IPS-18c (cell line): ENCODE measurements at regions not wholly inside any gene's neighbourhood (a gene's known extent, or its start where the extent isn't known, plus 50 kb on each side); places are given as distances from the start of the nearest gene placed in this dataset.

Source experiments
- H3K4me3 ChIP-seq: 2 replicates; pipeline ENCODE4 v1.7.0; 2013; ENCODE audit warnings: low read depth, mild to moderate bottlenecking, low read length, moderate library complexity; ENCODE audit not compliant: insufficient read depth
- H3K9me3 ChIP-seq: one replicate; pipeline ENCODE4 v1.6.1; 2013; ENCODE audit warnings: mild to moderate bottlenecking, low read length, moderate library complexity; ENCODE audit not compliant: control insufficient read depth, insufficient read depth

DNA sequence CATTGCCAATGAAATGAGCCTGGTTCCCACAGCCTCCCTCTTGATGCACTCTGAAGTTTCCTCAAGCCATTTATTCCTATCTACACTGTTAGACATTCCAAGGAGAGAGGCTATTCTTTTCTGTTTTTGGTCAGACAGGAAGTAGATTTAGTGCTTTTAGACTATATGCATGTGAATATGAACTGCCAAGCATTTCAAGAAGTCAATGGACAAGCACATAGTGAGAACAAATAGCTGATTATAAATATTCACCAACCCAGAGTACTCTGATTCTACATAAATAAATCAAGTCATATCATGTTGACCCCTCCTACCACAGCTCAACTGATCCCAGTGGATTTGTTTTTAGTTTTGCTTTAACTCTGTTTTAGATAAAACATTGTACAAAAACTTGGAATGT, 412.5 kb upstream of the RARB start:
- H3K9me3 ChIP-seq, result no peaks in the 10 kb centered on the region
- no peak overlapping the region for H3K4me3 ChIP-seq

DNA sequence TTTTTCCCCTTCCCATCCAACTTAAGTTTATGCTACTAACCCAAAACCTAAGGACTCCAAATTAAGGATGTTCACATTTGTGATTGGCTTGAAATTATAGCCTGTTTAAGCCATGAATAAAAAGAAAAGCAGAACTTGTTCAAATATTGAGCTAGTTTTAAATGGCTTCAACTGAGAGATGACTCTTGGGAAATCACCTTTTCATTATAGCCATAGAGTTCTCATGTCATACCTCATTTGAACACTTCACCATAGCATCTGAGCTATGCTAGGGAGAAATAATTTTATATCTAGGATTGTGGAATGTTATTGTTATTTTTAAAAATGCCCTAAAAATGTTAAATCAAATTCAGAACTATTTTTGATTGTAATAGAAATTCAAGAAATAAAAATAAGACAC, 409.2 kb upstream of the RARB start:
- Histone ChIP-seq H3K9me3 (no peaks in the 10 kb centered on the region), H3K4me3 (no peak overlapping the region)

DNA sequence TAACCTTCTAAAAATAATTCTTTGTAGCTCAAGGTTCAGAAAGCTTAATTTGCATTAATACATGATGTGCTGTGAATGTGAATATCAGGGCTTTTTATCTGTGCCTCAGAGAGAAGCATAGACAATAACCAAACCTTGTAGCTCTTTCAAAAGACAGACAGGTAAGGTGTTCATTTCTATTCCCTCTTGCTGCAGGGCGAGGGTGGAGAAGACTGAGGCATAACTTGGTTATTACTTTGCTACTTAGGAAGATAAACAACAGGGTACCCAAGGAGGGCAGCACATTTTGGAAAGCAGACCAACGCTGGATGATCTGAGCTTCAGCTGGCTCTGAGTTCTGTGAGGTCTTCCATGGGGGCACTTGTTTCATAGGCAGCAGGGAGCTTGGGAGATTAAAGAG, 408.6 kb upstream of the RARB start:
- Histone ChIP-seq H3K4me3 (no peak overlapping the region), H3K9me3 (no peaks in the 10 kb centered on the region)

DNA sequence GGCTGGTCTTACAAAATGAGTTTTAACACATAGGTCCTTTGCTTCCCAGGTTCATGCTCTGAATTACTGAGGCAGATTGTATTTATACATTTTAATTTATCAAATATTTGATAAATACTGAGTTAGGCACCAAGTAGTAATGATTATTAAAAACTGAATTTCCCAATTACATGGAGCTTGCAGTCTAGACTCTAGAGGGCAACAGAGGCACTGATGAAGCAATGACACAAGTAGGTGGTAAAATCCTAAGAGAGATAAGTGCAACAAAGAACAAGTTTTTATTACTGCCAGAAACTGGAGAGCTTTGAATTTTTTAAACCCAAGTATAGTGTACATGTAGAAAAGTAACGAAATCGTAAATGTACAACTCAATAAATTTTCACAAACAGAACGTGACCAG, 406.2 kb upstream of the RARB start:
- Histone ChIP-seq H3K9me3 (no peaks in the 10 kb centered on the region), H3K4me3 (no peak overlapping the region)

DNA sequence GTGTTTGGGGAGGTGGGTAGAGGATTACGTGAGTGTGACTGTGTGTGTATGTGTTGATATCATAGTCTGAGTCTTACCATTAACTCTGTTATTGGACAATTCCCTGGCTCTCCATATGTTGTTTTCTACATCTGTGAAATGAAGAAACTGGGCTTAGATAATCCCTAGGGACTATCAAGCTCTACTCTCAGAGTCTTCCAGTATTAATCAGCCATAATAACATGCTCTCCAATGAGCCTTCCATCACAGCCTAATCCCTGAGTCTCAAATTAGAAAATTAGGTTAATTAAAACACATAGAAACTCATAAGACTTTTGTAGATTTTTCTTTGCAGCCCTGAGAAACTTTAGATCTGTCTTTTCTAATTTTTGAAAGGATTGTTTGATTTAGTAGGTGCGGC, 404.2 kb upstream of the RARB start:
- H3K4me3 ChIP-seq, result no peak overlapping the region
- no peaks in the 10 kb centered on the region for H3K9me3 ChIP-seq

DNA sequence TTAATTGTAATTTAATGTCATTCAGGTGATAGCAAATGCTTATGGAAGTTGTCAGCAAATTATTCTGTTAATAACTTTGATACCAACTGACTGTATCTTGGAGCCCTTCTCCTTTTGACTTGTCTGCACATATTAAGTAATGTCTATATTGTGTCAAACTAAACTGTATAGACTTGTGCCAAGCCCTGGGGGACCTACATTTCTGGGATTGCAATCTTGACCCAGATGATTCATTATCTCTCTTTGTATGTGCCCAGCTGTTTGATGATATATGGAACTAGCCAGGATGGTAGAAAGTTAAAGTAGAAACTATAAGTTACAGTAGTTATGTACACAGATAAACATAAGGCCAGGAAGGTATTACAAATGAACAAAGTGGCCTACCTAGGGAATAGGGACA, 402.8 kb upstream of the RARB start:
- no peaks in the 10 kb centered on the region for H3K9me3 ChIP-seq
- no peak overlapping the region for H3K4me3 ChIP-seq

DNA sequence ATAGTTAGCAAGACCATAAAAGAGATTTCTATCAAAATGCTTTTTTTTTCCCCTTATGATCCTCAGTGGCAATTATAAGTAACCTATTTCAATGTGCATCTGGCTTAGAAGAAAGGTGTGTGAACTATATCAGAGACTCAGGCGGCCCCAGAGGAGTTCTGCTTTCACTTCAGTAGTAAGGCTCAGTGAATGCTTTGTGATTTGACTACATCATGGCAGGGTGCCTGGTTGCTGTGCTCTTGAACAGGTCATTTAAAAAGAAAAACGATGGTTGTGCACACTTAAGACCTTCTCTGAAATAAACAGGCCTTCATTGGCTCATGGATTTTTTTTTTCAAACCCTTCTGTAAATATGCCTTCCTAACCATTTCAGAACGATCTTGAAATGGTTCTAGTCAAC, 400.4 kb upstream of the RARB start:
- Histone ChIP-seq H3K9me3 (no peaks in the 10 kb centered on the region), H3K4me3 (no peak overlapping the region)

DNA sequence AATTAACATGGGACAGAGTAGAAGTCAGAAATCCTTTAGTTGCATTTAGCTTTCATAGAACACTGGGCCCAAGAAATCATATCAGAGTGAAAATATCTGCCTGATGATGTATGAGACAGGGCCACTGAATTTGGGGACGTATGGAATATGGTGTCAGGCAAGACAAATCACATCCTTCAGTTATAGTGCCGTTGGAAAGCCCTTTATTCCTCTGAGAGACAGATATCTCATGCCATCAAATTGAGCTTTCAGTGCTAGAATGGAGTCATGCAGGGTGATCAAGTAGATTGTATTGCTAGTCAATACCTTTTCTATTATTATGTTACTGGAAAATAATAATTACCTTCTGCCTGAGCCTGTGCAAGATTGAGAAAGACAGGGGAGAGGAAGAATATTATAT, 398.2 kb upstream of the RARB start:
- H3K9me3 ChIP-seq, result no peaks in the 10 kb centered on the region
- H3K4me3 ChIP-seq, result no peak overlapping the region

DNA sequence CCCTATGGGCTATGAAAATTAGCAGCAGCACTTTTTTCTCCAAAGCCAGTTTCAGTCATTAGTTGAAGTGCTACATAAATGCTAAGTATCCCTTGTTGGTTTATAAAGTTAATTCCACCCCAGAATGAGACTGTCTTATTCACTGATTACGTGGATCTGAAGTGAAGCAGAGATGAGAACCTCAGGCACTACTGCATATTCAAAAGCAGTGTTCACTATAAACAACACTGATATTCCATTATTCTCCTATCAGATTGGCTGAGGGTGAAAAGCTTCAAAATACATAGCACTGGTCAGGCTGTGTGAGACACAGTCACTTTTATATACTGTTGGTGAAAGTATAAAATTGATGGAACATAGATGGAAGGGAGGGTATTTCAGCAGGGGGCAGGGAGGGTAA, 395.7 kb upstream of the RARB start:
- Histone ChIP-seq H3K9me3 (no peaks in the 10 kb centered on the region), H3K4me3 (no peak overlapping the region)

DNA sequence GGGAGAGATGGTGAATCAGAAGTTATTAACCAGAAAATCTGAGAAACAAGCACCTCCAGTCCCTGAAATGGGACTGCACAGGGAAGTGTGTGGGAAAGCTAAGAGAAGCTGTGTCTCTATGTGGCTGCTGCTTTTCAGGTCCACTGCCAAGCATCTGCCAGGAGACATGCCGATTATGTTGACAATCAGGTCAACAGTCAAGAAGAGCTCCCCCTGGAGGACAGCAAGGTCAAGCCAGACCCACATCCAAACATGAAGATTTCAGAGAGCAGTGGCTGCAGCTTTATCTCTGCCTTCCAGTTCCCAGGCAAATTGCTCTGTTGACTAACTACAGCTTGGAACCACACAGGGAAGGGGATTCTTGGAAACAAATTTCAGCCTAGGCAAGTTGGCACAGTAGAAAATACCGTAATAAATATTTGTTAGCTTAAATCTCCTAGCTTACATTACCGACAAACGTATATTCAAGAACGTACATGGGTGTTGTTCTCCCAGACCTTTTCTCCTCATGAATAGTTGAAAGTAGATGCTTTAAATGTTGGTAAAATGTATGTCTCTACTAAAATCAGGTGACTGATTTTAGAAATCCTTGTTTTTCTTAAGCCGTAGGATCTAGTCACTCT, 394.5 kb upstream of the RARB start:
- Histone ChIP-seq H3K9me3 (no peaks in the 10 kb centered on the region), H3K4me3 (no peak overlapping the region)

DNA sequence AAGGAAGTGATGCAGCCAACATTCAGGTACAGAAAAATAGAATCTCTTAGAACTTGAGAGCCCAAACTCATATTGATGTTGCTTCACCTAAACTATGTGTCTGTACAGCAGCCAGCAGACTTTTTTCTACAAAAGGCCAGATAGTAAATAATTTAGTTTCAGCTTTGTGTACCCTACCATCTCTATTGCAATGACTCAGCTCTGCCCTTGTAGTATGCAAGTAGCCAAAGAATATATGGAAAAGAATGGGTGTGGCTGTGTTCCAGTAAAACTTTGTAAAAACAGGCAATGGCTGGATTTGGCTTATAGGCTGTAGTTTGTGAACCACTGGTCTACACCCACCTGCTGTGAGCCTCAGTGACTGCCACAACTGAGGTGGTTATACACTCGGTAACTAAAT, 392.5 kb upstream of the RARB start:
- H3K4me3 ChIP-seq, result no peak overlapping the region
- H3K9me3 ChIP-seq, result no peaks in the 10 kb centered on the region

DNA sequence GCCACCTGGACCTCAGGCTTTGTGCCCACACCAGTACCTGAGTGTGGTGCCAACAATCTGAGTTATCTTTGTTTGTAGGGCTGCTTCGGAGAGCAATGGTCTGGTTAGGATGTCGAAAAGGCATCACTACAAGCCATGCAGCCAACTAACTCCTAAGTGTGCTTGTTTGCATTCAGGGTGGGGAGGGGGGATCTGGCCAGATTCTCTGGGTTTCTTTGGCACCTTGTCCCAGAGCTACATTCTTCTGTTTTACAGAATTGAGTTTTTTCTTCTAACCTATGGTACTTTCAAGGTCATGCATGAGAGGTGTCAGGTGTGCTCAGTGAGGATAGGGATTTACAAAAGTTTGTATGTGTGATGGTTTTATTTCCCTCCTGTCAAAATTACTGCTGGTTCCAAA, 391.4 kb upstream of the RARB start:
- H3K9me3 ChIP-seq, result no peaks in the 10 kb centered on the region
- no peak overlapping the region for H3K4me3 ChIP-seq

DNA sequence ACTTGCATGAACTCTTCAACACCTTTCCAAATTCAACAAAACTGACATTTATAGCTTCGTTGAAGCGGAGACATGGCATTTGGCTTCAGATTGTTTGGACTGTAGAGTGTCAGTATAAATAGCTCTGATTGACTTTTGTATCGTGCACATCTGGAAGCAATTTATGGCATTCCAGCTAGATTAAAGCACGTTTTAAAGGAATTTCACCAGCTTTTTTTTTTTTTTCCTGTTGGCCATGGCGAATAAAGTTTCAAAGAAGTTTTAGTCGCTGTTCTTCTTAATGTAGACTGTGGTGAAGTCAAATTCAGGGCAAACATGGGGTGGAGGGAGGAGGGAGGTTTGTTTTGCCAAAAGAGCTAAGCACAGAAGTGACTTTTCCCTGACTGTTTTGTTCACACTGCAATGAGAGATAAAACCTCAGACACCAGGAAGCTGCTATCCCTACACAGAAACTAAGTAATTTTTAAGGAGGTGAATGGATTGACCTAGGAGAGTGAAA, 391.0 kb upstream of the RARB start:
- Histone ChIP-seq H3K9me3 (no peaks in the 10 kb centered on the region), H3K4me3 (no peak overlapping the region)

DNA sequence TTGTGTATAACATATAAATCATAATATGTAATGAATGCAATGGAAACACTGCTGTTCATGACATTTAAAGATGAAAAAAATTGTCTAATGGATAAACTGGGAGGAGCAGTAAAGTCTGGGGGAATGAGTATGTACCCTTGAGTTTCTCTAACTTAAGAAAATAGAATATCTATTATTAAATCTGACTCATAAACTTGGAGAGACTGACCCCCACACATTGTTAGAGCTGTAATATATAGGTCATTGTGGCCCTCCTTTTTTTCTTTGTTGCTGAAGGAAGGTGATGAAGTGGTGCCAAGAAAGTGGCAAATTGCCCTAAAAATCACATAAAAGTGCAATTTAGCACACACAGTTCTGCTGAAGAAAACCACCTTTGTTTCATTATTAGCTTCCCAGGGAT, 389.8 kb upstream of the RARB start:
- H3K4me3 ChIP-seq, result no peak overlapping the region
- no peaks in the 10 kb centered on the region for H3K9me3 ChIP-seq

DNA sequence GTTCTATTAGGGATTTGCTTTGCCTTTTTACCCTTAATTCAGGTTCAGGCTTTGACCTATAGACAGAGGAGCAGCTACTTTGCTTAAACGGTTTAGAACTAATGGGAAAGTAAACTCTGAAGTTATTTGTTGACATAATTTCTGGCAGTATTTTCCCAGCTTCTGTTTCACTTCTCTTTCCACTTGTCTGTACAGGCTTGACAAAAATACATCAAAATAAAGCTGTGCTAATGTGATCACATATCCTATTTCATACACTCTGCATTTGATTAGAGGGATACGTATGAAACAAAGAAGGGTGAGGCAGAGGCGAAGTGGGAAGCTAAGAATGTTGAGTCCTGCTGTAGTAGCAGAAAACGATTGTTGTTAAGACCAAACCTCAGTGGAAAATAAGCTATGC, 389.1 kb upstream of the RARB start:
- Histone ChIP-seq H3K9me3 (no peaks in the 10 kb centered on the region), H3K4me3 (no peak overlapping the region)

DNA sequence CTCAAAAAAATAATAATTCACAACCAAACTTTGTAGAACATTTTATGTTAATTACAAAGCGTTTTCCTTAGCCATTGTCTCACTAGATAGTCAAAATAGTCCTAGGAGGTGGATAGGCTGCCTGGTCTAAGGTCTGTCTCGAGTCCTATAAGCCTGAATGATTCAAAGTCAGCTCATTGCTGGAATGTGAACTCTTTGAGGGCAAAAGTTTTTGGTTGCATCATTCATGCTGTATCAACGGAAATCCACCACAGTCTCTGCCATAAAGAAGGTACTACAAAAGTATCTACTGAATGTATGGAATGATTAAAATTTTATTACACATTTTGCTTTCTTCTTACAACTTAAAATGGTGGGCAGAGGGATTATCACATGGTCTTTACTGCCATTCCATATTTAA, 387.3 kb upstream of the RARB start:
- Histone ChIP-seq H3K4me3 (no peak overlapping the region), H3K9me3 (no peaks in the 10 kb centered on the region)

DNA sequence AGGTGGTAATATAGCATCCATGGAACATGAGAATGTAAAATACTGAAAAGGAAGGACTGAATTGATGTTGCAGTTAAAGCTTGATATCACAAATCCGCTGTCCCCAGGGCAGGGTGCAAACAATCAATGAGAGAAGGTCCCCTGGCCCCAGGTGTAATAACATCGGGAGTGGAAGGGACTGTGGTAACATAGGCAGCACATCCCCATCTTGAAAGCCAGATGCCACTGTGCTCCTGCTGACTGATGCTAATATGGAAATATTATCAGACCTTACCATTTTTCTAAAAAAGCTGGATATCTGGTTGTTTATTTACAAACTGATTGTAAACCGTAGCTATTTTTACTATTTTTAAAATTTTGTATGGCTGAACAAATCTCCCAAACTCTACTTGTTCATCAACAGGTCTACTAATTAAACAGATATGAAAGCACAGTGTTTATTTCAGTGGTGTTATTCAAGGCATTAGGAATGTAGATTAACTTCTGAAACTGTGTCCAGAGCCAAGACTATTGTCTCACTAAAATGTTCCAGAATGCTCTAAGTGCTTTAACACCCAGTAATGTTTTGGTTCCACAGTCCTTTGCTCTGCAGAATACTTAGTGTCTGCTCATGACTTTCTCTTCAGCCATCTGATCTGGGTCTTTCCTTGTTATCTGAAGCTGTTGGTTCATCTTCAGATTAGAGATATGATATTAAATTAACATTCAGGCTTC, 386.0 kb upstream of the RARB start:
- H3K4me3 ChIP-seq, result no peak overlapping the region
- H3K9me3 ChIP-seq, result no peaks in the 10 kb centered on the region

DNA sequence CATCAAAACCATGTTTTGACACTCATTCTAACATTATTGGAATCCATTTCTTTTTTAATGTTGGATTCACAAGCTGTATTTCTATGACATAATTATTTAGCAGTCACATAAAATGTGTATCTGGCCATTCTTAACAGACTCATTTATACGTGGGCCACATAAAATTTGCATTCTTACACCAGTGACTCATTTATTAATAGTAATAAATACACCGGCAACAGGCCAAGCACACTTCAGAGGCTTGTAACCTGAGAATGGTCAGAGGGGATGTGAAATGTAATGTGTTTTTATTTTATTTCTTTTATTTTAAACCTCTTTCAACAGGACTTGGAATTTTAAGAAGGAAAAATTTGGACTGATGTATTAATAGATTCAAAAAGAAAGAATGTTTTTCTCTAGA, 384.9 kb upstream of the RARB start:
- no peaks in the 10 kb centered on the region for H3K9me3 ChIP-seq
- no peak overlapping the region for H3K4me3 ChIP-seq

DNA sequence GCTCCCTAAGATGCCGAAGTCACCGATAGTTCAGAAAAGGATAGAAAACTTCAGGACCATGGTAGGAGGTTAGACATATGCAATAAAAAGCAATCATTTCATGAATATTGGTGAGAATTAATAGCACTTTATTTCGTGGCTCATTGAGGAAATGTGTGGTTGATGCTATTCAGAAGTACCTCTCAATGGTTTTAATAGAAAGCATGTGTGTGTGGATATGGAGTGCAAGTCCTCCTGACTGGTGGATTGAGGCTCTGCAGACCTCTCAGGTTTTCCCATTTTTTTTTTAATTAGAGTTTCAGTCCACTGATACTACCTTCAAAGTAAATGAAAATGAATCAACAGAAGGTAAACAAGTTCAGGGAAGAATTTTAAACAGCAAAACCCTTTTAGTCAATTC, 384.3 kb upstream of the RARB start:
- H3K4me3 ChIP-seq, result no peak overlapping the region

More for the DNA sequence above, 384.3 kb upstream of the RARB start:
- H3K9me3 ChIP-seq, result no peaks in the 10 kb centered on the region
